Stimulated activated CD8-positive, alpha-beta memory T cell treated with anti-CD3 and anti-CD28 coated beads, Interleukin-4, amount 100 ng/mL, for 1 hour (primary cell): ENCODE measurements at regions not wholly inside any gene's neighbourhood (a gene's known extent, or its start where the extent isn't known, plus 50 kb on each side); places are given as distances from the start of the nearest gene placed in this dataset.
"Not testable (repeated sequence)": the region's sequence is repeated elsewhere in the genome, so short reads cannot be mapped to it uniquely, and the experiment has no call there.

Experiments
- DNase-seq, 2 donors: peaks; one replicate each; pipeline ENCODE4 v3.0.0-alpha.2; 2020; ENCODE audit warnings: low read depth in 2 of 2, low spot score in 1 of 2

GRCh38 chr16:52113533-52114183 lies 433.3 kb downstream of the TOX3 start:
- no peak for DNase-seq

DNA sequence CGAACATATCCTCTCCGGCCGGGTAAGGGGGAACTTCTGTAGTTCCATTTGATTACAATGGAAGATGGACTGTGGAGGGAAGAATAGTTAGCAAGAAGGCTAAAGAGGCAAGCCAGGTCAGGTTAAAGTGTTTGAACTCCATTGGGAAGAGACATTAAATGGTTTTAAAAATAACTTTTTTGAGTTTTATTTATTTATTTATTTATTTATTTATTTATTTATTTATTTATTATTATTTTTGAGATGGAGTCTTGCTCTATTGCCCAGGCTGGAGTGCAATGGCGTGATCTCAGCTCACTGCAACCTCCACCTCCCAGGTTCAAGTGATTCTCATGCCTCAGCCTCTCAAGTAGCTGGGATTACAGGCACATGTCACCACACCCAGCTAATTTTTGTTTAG lies 441.9 kb downstream of the TOX3 start:
- DNase-seq, result not testable (repeated sequence)

DNA sequence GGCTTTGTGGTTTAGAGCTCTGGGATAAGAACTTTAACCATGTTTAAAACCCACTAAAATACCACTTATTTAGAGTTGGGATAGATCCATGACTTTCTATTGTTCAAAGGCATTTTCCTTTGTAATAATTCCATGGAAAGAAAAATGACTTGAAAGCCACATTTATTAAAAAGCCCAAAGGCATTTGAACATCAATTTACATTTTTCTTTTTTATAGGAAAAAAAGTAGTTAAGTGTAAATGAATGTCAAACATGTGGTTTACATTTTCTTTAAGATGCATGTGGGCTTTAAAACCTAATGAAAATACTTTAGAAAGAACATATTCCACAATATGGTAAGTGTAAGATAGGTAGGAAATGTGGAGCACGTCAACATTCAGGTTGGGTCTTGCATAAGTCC lies 443.2 kb downstream of the TOX3 start:
- DNase-seq, result no peak

DNA sequence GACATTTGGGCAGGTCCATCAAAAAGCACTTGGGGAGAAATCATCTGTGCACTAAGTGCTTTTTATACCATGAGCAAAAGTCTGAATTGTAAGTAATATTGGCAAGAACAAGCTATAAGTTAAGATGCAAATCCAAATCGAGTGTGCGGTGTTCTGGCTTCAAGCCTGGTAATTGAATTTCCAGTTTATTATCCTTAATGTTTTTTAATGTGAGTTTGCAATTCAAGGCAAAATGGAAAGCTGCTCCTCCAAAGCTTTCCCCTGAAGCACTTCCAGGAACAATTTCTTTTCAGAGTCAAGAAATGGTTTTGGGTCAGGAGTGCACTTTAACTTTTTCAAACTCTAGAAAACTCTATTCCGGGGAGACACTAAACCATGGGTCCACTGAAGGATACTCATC lies 445.7 kb downstream of the TOX3 start:
- no peak for DNase-seq

- no peak for DNase-seq
These were observed 447.6 kb downstream of the TOX3 start for GRCh38 chr16:52099382-52099781.

DNA sequence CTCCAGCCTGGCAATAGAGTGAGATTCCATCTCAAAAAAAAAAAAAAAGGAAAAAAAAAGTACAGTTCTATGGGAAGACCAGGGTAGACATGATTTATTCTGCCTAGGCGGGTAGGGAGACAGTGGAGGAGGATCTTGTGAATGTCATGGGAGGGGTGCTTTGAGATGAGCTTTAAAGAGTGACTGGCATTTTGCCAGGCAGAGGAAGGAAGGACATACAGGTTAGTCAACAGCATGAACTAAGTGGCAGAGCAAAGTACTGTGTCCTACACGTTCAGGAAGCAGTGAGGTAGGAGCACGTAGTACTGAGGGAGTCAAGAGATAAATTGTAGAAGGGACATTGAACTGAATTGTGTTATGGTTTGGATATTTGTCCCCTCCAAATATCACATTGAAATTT lies 451.5 kb downstream of the TOX3 start:
- no peak for DNase-seq

- DNase-seq, result no peak
These were observed 454.8 kb downstream of the TOX3 start for GRCh38 chr16:52092126-52092525.

DNA sequence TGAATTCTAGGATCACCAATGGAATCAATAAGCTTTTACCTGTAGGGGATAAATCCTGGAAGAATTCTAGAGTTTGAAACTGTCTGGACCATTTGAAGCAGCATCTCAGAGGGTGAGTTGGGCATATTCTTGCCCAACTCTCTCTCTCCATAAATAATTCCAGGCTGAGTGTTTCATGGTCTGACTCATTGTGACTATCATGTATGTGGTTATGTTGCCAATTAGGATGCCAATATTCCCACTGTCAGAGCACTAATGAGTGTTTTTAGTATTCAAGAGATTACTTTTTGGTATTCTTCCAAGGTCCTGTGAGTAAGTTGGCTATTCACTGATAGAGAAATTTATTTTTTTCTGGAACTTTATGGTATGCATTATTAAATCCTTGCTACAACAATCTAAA lies 456.9 kb downstream of the TOX3 start:
- no peak for DNase-seq

- no peak for DNase-seq
These were observed 457.5 kb downstream of the TOX3 start for GRCh38 chr16:52089476-52089875.

DNA sequence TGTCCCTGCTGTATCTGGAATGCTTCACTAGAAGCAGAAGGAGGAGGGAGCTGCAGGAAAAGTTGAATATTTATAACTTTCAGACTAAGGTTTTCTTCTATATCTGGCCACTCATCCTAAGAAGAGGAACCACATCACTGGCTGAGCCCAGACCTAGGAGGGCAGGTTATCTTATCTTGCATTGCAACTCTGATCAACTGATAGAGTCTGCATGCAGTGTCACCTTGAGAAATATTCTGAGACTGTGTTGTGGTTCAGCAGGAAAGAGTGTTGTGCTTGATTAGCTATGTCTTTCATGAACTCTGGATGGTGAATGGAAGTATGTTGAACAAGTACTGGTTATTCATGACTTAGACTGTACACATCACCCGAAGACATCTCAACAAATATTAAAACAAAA lies 460.0 kb downstream of the TOX3 start:
- DNase-seq, result no peak

- DNase-seq, result no peak
These were observed 468.0 kb downstream of the TOX3 start for GRCh38 chr16:52078716-52079655.

DNA sequence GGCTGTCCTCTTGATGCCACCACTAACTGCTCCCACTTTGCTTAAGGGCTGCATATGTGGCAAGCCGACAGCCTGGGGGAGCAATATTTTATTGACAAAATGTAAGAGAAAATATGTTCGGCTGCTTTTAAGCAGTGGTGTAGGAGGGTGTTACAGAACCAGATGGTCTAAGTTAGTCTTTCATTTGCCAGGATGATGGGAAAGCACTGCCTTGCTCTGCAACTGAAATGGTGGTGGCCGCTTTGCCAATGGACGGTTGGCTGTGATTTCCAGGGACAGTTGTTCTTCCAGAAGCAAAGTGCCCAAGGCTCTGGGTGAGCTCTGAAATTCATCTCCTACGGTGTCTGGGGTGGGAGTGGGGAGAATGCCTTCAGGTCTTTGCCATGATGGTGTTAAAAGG lies 469.3 kb downstream of the TOX3 start:
- no peak for DNase-seq

GRCh38 chr16:52076801-52077201 lies 470.1 kb downstream of the TOX3 start:
- DNase-seq, result no peak

- no peak for DNase-seq
These were observed 470.6 kb downstream of the TOX3 start for GRCh38 chr16:52076332-52076731.

- DNase-seq, result no peak
These were observed 472.8 kb downstream of the TOX3 start for GRCh38 chr16:52074133-52074532.

GRCh38 chr16:52073024-52073423 lies 473.9 kb downstream of the TOX3 start:
- no peak for DNase-seq

DNA sequence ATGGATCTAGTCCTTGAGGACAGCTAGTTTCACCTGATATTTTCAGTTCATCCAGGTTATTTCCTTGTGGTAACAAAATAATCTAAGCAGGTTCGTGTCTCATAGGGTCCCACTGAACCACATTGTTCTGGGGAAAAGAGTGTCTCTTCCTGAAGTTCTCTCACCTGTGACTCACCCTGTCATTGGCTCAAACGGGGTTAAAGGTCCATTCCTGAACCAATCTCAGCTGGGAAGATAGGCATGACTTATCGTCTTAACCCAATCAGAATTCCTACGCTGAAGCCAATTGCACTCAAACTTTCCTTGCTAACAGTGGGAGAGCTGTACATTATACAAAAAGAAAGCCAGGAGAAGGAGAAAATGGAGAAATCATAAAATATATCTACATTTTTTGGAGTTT lies 475.8 kb downstream of the TOX3 start:
- no peak for DNase-seq

- no peak for DNase-seq
These were observed 476.4 kb downstream of the TOX3 start for GRCh38 chr16:52070341-52071057.

GRCh38 chr16:52069866-52070265 lies 477.1 kb downstream of the TOX3 start:
- no peak for DNase-seq

DNA sequence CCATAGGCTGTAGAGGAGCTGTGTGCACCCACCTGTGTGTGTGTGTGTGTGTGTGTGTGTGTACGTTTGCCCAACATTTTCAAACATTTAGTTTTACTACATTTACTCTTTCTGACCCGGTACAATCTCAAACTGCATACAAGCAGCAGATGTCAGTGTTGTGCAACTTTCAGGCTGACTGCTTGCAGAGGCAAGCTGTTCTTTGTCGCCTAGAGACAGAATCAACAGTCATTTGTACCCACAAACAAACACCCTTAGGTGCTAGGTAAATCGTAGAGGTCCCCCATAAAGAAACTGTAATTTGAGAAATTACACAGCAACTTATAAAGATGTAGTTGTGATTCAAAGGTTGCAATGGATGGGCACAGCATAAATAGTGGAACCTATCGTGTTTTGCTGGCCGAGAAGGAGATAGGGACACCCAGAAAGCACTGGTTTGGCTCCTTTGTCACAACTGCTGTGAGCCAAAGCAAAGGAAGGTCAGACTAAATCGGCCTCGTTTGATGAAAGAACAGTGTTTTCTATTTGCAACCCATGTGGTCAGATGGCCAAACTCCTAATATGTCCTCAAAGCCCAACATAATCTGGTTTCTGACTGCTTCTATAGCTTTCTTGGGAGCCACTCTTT lies 478.4 kb downstream of the TOX3 start:
- no peak for DNase-seq

- DNase-seq, result no peak
These were observed 480.0 kb downstream of the TOX3 start for GRCh38 chr16:52066962-52067361.
